IPS-18a (cell line): ENCODE measurements at regions not wholly inside any gene's neighbourhood (a gene's known extent, or its start where the extent isn't known, plus 50 kb on each side); places are given as distances from the start of the nearest gene placed in this dataset.
"Not testable (repeated sequence)": the region's sequence is repeated elsewhere in the genome, so short reads cannot be mapped to it uniquely, and the experiment has no call there.

Experiments
- H3K27ac ChIP-seq: one replicate; pipeline ENCODE4 v1.5.1; 2013; ENCODE audit warnings: low read length
- H3K27me3 ChIP-seq: one replicate; pipeline ENCODE4 v1.6.1; 2013; ENCODE audit warnings: mild to moderate bottlenecking, low read length; ENCODE audit not compliant: control insufficient read depth, insufficient read depth
- H3K36me3 ChIP-seq: one replicate; pipeline ENCODE4 v1.6.1; 2013; ENCODE audit warnings: low read depth, low read length; ENCODE audit not compliant: control insufficient read depth
- H3K4me1 ChIP-seq: one replicate; pipeline ENCODE4 v1.6.1; 2013; ENCODE audit warnings: low read depth, low read length; ENCODE audit not compliant: control insufficient read depth
- H3K4me3 ChIP-seq: one replicate; pipeline ENCODE4 v1.5.1; 2013; ENCODE audit warnings: low read length
- H3K9ac ChIP-seq: one replicate; pipeline ENCODE4 v1.6.1; 2013; ENCODE audit warnings: mild to moderate bottlenecking, low read length, moderate library complexity
- H3K9me3 ChIP-seq: one replicate; pipeline ENCODE4 v1.6.1; 2013; ENCODE audit warnings: low read depth, low read length; ENCODE audit not compliant: control insufficient read depth

DNA sequence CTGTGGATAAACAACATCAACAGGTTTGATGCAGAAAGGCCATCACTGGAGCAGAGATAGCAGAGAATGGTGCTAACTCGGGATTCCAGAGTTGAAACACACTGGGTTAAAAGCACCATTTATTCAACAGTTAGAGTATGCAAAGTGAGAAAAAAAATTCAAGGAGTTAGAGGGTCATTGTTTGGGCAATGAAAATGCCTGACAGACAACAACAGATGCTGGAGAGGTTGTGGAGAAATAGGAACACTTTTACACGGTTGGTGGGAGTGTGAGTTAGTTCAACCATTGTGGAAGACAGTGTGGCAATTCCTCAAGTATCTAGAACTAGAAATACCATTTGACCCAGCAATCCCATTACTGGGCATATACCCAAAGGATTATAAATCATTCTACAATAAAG lies 77.4 kb upstream of the SEMA3C start:
- H3K27me3 ChIP-seq, H3K9me3 ChIP-seq, H3K4me3 ChIP-seq, H3K36me3 ChIP-seq, H3K9ac ChIP-seq, H3K27ac ChIP-seq, H3K4me1 ChIP-seq: not testable (repeated sequence)

- no peak overlapping the region for H3K9ac ChIP-seq
- H3K9me3 ChIP-seq: no peaks in the 10 kb centered on the region
- H3K27me3 ChIP-seq: no peaks in the 10 kb centered on the region
- H3K4me3 ChIP-seq: no peak overlapping the region
- H3K4me1 ChIP-seq: no peaks in the 10 kb centered on the region
- no peak overlapping the region for H3K27ac ChIP-seq
- no peaks in the 10 kb centered on the region for H3K36me3 ChIP-seq
Observed at GRCh38 chr7:80991654-80992053, 72.8 kb upstream of the SEMA3C start.

DNA sequence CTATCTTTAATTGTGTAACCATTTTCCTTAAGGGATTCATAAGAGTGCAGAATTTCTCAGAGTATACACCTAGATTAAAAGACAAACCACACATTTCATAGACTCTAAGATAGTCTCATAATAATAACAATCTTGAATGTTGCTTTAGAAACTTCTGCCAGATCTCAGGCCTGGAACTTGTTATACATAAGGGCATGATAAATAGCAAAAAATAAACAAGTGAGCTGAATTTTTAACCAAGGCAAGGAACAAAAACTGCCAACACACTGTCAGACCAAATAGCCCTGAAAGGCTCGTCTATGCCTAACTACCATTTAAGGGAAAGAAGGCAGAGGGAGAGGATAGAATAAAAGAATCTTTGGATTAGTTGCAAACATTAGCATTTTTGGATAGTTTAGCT lies 65.8 kb upstream of the SEMA3C start:
- Histone ChIP-seq H3K4me1 (no peaks in the 10 kb centered on the region), H3K9ac (no peak overlapping the region), H3K27me3 (no peaks in the 10 kb centered on the region), H3K36me3 (no peaks in the 10 kb centered on the region), H3K9me3 (no peaks in the 10 kb centered on the region), H3K27ac (no peak overlapping the region), H3K4me3 (no peak overlapping the region)

- Histone ChIP-seq H3K36me3 (no peaks in the 10 kb centered on the region), H3K27ac (no peak overlapping the region), H3K9ac (no peak overlapping the region), H3K4me1 (no peaks in the 10 kb centered on the region), H3K27me3 (no peaks in the 10 kb centered on the region), H3K4me3 (no peak overlapping the region), H3K9me3 (no peaks in the 10 kb centered on the region)
Observed at GRCh38 chr7:80981405-80981804, 62.6 kb upstream of the SEMA3C start.

DNA sequence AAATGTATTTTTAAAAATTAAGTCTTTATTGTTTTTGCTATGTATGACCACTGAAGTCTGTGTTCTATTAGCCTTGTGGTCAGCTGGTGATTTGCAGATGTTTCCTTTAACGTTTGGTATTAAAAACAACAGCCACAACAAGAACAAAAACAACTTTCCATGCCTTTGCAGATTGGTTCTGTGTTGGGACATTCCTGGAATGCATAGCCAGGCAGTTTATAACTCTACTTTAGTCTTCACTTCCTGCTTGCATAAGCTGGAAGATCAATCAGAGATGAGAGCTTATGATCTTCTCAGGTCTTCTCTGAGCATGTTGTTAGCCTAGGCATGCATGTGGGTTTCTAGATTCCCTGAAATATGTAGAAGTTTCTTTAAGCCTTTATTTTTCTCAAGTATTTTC lies 58.9 kb upstream of the SEMA3C start:
- no peak overlapping the region for H3K4me3 ChIP-seq
- no peaks in the 10 kb centered on the region for H3K36me3 ChIP-seq
- no peak overlapping the region for H3K27ac ChIP-seq
- H3K9ac ChIP-seq: no peak overlapping the region
- H3K9me3 ChIP-seq: no peaks in the 10 kb centered on the region
- H3K4me1 ChIP-seq: no peaks in the 10 kb centered on the region
- H3K27me3 ChIP-seq: no peaks in the 10 kb centered on the region

DNA sequence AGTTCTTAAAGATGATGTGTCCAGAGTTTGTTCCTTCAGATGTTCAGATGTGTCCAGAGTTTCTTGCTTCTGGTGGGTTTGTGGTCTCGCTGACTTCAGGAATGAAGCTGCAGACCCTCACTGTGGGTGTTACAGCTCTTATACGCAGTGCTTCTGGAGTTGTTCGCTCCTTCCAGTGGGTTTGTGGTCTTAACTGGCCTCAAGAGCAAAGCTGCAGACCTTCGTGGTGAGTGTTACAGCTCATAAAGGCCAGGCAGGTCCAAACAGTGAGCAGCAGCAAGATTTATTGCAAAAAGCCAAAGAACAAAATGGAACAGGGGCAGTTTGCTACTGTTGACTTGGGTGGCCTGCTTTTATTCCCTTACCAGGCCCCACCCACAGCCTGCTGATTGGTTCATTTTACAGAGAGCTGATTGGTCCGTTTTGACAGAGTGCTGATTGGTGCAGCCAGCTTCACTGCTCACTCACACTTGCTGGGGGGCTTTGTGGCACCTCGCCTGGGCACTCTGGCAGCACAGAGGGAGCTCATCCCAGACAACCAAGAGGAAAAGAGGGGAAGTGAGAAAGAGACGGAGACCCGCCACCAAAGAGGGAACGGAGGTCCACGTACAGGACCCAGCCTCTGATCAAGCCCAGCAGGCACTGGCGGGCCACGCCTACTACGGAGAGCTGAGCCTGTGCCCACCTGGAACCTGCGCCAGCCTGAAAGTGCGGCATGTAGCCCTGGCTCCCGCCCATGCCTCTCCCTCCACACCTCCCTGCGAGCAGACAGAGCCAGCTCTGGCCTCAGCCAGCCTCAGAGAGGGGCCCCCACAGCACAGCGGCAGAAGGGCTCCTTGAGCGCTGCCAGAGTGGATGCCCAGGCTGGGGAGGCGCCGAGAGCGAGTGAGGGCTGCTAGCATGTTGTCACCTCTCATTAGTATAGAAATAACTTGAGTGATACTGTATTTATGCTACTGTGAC lies 55.8 kb upstream of the SEMA3C start:
- Histone ChIP-seq H3K36me3 (no peaks in the 10 kb centered on the region), H3K4me1 (no peaks in the 10 kb centered on the region), H3K27ac (no peak overlapping the region), H3K9me3 (no peaks in the 10 kb centered on the region), H3K27me3 (no peaks in the 10 kb centered on the region), H3K4me3 (no peak overlapping the region), H3K9ac (no peak overlapping the region)

GRCh38 chr7:80971225-80971624 lies 52.4 kb upstream of the SEMA3C start:
- no peaks in the 10 kb centered on the region for H3K27me3 ChIP-seq
- H3K4me1 ChIP-seq: no peaks in the 10 kb centered on the region
- H3K9me3 ChIP-seq: no peaks in the 10 kb centered on the region
- H3K9ac ChIP-seq: no peak overlapping the region
- no peaks in the 10 kb centered on the region for H3K36me3 ChIP-seq
- H3K27ac ChIP-seq: no peak overlapping the region
- H3K4me3 ChIP-seq: no peak overlapping the region
